HEK293 (cell line): ENCODE measurements at regions not wholly inside any gene's neighbourhood (a gene's known extent, or its start where the extent isn't known, plus 50 kb on each side); places are given as distances from the start of the nearest gene placed in this dataset.

Experiments
- BCL11A ChIP-seq: fragments of 450-650 bp; formaldehyde crosslinking; IDR thresholded peaks from 2 replicates; pipeline ENCODE4 v1.5.1; 2016; ENCODE audit warnings: low read depth, missing biosample characterization, missing genetic modification characterization
- GLIS1 ChIP-seq: fragments of 450-650 bp; formaldehyde crosslinking; IDR thresholded peaks from 2 replicates; pipeline ENCODE4 v1.5.1; 2016; ENCODE audit warnings: missing biosample characterization, missing genetic modification characterization
- KLF16 ChIP-seq: fragments of 450-650 bp; formaldehyde crosslinking; IDR thresholded peaks from 2 replicates; pipeline ENCODE4 v1.5.1; 2017; ENCODE audit warnings: missing biosample characterization, missing genetic modification characterization
- KLF8 ChIP-seq: fragments of 450-650 bp; formaldehyde crosslinking; IDR thresholded peaks from 2 replicates; pipeline ENCODE4 v1.5.1; 2016; ENCODE audit warnings: missing biosample characterization, missing genetic modification characterization
- PRDM10 ChIP-seq: fragments of 450-650 bp; formaldehyde crosslinking; IDR thresholded peaks from 2 replicates; pipeline ENCODE4 v1.5.1; 2016; ENCODE audit warnings: missing biosample characterization, missing genetic modification characterization
- REST ChIP-seq: fragments of 450-650 bp; formaldehyde crosslinking; IDR thresholded peaks from 2 replicates; pipeline ENCODE4 v1.5.1; 2016; ENCODE audit warnings: missing biosample characterization, missing genetic modification characterization
- SALL2 ChIP-seq: fragments of 450-650 bp; formaldehyde crosslinking; IDR thresholded peaks from 2 replicates; pipeline ENCODE4 v1.5.0; 2017; ENCODE audit warnings: missing biosample characterization, mild to moderate bottlenecking, missing genetic modification characterization, borderline replicate concordance
- ZBTB44 ChIP-seq: fragments of 450-650 bp; IDR thresholded peaks from 2 replicates; pipeline ENCODE4 v1.5.1; 2018; ENCODE audit warnings: missing biosample characterization, mild to moderate bottlenecking, missing genetic modification characterization
- ZBTB49 ChIP-seq: fragments of 450-650 bp; formaldehyde crosslinking; IDR thresholded peaks from 2 replicates; pipeline ENCODE4 v1.5.1; 2016; ENCODE audit warnings: missing biosample characterization, missing genetic modification characterization, low read depth
- ZNF510 ChIP-seq: fragments of 450-650 bp; formaldehyde crosslinking; IDR thresholded peaks from 2 replicates; pipeline ENCODE4 v1.5.1; 2018; ENCODE audit warnings: mild to moderate bottlenecking, missing genetic modification characterization, missing biosample characterization; ENCODE audit not compliant: insufficient replicate concordance
- ZNF549 ChIP-seq: fragments of 450-650 bp; IDR thresholded peaks from 2 replicates; pipeline ENCODE4 v1.5.1; 2018; ENCODE audit warnings: missing biosample characterization, missing genetic modification characterization, mild to moderate bottlenecking, inconsistent platforms, moderate library complexity
- TF ChIP-seq, protein P1 (sequence below): fragments of 450-650 bp; formaldehyde crosslinking; IDR thresholded peaks from 2 replicates; pipeline ENCODE4 v1.5.1; 2016; ENCODE audit warnings: missing biosample characterization, missing genetic modification characterization

DNA sequence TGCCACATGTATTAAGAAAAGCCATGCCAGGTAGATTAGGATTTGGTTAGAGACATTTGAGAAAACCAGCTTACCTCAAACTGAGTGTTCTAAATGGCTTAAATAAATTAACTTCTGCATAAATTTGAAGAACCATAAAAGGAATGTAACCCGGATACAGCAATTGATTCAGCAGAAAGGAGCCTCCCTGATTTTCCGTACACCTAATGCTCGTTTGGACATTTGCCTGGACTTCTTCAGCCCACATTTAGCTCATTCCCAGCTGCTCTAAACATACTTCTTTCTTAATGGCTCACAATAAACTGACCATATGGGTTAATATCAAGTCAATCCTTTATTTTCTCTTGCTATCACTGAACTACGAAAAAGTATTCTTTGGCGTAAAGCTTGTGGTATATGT, 392.4 kb downstream of the ZNF516 start:
- TF ChIP-seq ZBTB49 (tag by site-specific recombination) (no peak), ZNF549 (tag by site-specific recombination) (no peak), REST (tag by site-specific recombination) (no peak), GLIS1 (tag by site-specific recombination) (no peak), BCL11A (tag by site-specific recombination) (no peak), KLF16 (tag by site-specific recombination) (no peak), KLF8 (tag by site-specific recombination) (no peak), PRDM10 (tag by site-specific recombination) (no peak), SALL2 (tag by site-specific recombination) (no peak), ZBTB44 (tag by site-specific recombination) (no peak), ZNF510 (tag by site-specific recombination) (no peak)
- TF ChIP-seq, protein P1, sequence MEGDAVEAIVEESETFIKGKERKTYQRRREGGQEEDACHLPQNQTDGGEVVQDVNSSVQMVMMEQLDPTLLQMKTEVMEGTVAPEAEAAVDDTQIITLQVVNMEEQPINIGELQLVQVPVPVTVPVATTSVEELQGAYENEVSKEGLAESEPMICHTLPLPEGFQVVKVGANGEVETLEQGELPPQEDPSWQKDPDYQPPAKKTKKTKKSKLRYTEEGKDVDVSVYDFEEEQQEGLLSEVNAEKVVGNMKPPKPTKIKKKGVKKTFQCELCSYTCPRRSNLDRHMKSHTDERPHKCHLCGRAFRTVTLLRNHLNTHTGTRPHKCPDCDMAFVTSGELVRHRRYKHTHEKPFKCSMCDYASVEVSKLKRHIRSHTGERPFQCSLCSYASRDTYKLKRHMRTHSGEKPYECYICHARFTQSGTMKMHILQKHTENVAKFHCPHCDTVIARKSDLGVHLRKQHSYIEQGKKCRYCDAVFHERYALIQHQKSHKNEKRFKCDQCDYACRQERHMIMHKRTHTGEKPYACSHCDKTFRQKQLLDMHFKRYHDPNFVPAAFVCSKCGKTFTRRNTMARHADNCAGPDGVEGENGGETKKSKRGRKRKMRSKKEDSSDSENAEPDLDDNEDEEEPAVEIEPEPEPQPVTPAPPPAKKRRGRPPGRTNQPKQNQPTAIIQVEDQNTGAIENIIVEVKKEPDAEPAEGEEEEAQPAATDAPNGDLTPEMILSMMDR (tag by site-specific recombination), result no peak
